Activated CD8-positive, alpha-beta memory T cell treated with anti-CD3 and anti-CD28 coated beads, Interleukin-2, amount 10 ng/mL, durations not matched to agents 7 days and 5 days (primary cell): ENCODE measurements at regions not wholly inside any gene's neighbourhood (a gene's known extent, or its start where the extent isn't known, plus 50 kb on each side); places are given as distances from the start of the nearest gene placed in this dataset.

ENCODE experiments used
- ATAC-seq: fragments of 150-1000 bp; cut with Tn5 transposase; one replicate; pipeline ENCODE4 v1.10.0; 2021; ENCODE audit warnings: moderate library complexity
- CTCF ChIA-PET: fragments of 350-600 bp; sonication (Branson Sonifier 250); formaldehyde crosslinking; loops from one replicate; lab custom pipeline; 2021; ENCODE audit warnings: antibody characterized with exemption; lab: Charles Lee
- DNase-seq: peaks from one replicate; pipeline ENCODE4 v3.0.0-alpha.2; 2020
- H3K27ac Mint-ChIP-seq: one replicate; pipeline ENCODE4 v1.8.0; 2021; ENCODE audit warnings: mild to moderate bottlenecking, mixed read lengths
- H3K27me3 Mint-ChIP-seq: one replicate; pipeline ENCODE4 v1.8.0; 2021; ENCODE audit warnings: mixed read lengths
- H3K36me3 Mint-ChIP-seq: one replicate; pipeline ENCODE4 v1.8.0; 2021; ENCODE audit warnings: mild to moderate bottlenecking, mixed read lengths
- H3K4me1 Mint-ChIP-seq: one replicate; pipeline ENCODE4 v1.8.0; 2021; ENCODE audit warnings: mixed read lengths
- H3K4me3 Mint-ChIP-seq: one replicate; pipeline ENCODE4 v1.8.0; 2021; ENCODE audit warnings: mild to moderate bottlenecking, moderate library complexity, mixed read lengths
- H3K9me3 Mint-ChIP-seq: one replicate; pipeline ENCODE4 v1.8.0; 2022; ENCODE audit warnings: low read depth, mixed read lengths

DNA sequence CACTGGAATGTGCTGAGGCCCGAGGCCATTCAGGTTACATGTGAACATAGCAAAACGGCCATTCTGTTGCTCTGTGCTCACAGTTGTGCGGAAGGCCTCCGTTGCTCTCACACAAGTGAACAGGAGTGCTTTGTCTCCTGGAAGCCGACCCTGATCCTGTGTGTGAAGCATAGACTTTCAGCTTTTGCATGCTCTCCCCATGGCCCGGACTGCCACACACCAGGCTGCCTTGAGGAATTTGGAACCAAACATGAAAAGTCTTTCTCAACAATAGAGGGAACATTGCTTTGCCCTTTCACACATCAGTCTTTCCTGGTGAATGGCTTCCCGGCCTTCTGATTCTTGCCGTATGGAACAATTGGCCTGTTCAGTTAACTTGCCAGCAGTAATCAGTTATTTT lies 154.8 kb upstream of the LRIG1 start:
- no peaks in the 10 kb centered on the region for H3K9me3 Mint-ChIP-seq
- H3K27me3 Mint-ChIP-seq, result peaks cover 5% of the 10 kb centered on the region
- H3K4me3 Mint-ChIP-seq, result no peak overlapping the region
- CTCF ChIA-PET, result no interaction called here
- ATAC-seq, result no peak
- no peaks in the 10 kb centered on the region for H3K36me3 Mint-ChIP-seq
- no peak for DNase-seq
- no peaks in the 10 kb centered on the region for H3K4me1 Mint-ChIP-seq
- H3K27ac Mint-ChIP-seq, result no peak overlapping the region

DNA sequence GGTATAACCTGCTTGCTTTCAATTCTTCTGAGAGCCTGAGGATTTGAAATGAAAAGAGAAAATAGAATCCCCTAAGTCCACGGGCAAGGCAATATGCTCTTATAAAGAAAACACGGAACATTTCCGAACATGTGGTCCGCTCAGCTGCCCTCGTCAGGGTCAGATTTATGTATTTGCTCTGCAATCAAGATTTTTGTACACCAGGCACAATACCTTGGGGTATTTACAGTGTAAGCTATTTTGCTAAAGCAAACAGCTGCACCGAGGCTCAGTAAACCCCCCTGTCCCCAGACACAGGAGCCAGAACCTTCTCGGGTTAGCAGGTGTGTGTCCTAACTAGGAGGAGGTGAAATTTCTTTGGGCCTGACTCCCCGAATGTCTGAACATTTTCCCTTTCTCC lies 155.8 kb upstream of the LRIG1 start:
- Mint-ChIP-seq H3K27me3 (peaks cover 5% of the 10 kb centered on the region), H3K36me3 (no peaks in the 10 kb centered on the region), H3K4me1 (no peaks in the 10 kb centered on the region), H3K4me3 (no peak overlapping the region), H3K9me3 (no peaks in the 10 kb centered on the region), H3K27ac (no peak overlapping the region)
- ATAC-seq (no peak), DNase-seq (no peak)
- CTCF ChIA-PET, result no interaction called here

DNA sequence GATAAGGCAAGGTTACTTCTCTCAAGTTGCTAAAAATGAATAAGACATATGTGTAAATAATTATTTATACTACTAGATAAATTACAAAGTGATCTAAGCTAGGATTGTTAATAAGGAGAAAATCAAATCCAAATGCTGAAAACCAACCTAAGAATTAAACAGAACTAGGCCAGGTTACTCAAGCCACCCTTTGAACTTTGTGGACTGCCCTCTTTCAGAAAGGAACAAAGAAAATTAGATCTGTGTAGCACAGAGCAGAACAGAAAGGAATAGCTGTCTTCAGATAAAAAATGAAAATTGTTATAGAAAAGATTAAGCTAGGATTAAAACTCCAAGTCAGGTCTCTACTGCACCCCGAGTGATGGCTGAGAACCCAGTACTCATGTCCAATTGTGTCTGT lies 158.2 kb upstream of the LRIG1 start:
- no peak overlapping the region for H3K27ac Mint-ChIP-seq
- CTCF ChIA-PET, result interaction anchor here (0.6 kb wide), 1 partner anchor 21 kb away, joined by 3 read pairs; no protein-coding TSS in a partner anchor

DNA sequence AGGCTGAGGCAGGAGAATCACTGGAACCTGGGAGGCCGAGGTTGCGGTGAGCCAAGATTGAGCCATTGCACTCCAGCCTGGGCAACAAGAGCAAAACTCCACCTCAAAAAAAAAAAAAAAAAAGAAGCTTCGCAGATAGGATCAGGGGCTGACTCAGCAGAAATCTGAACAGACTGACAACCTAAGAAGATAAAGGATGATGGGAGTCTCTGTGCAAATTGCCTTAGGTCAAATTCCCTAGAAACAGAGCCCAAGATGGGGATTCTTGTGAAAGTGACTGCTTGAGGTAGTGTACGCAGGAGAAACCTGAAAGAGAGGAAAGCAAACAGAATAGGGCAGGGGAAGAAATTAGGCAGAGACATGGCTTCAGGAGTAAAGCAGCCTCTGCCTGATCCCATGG lies 160.8 kb upstream of the LRIG1 start:
- H3K4me3 Mint-ChIP-seq, result no peak overlapping the region

More for the DNA sequence above, 158.2 kb upstream of the LRIG1 start:
- ATAC-seq, result no peak
- H3K4me3 Mint-ChIP-seq, result no peak overlapping the region
- no peak for DNase-seq
- no peaks in the 10 kb centered on the region for H3K36me3 Mint-ChIP-seq
- no peaks in the 10 kb centered on the region for H3K9me3 Mint-ChIP-seq
- H3K4me1 Mint-ChIP-seq, result no peaks in the 10 kb centered on the region
- H3K27me3 Mint-ChIP-seq, result peaks cover 6% of the 10 kb centered on the region

DNA sequence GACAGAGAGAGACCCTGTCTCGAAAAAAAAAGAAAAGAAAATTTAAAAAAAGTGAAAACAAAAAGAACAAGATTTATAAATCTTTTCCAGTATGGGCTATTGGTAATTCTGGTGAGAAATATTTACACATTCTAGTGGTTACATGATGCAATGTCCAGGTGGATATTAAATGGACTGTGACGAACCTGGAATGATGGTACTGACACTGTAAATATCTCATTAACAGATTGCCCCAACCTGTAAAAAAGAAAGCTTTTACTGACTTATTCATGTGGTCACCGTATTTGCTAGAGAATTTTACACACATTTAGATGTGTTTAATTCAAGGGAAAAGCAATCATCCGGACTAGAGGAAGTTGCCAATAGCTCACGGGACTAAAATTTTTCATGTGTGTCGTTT lies 162.1 kb upstream of the LRIG1 start:
- ATAC-seq (no peak), DNase-seq (no peak)
- H3K4me1 Mint-ChIP-seq, result no peaks in the 10 kb centered on the region
- H3K36me3 Mint-ChIP-seq, result no peaks in the 10 kb centered on the region
- H3K9me3 Mint-ChIP-seq, result no peaks in the 10 kb centered on the region
- H3K4me3 Mint-ChIP-seq, result no peak overlapping the region
- peaks cover 6% of the 10 kb centered on the region for H3K27me3 Mint-ChIP-seq
- H3K27ac Mint-ChIP-seq, result no peak overlapping the region
- CTCF ChIA-PET, result no interaction called here

More for the DNA sequence above, 160.8 kb upstream of the LRIG1 start:
- Mint-ChIP-seq H3K4me1 (no peaks in the 10 kb centered on the region), H3K9me3 (no peaks in the 10 kb centered on the region), H3K27me3 (peaks cover 9% of the 10 kb centered on the region), H3K36me3 (no peaks in the 10 kb centered on the region), H3K27ac (no peak overlapping the region)
- CTCF ChIA-PET, result no interaction called here
- DNase-seq, result no peak
- no peak for ATAC-seq

DNA sequence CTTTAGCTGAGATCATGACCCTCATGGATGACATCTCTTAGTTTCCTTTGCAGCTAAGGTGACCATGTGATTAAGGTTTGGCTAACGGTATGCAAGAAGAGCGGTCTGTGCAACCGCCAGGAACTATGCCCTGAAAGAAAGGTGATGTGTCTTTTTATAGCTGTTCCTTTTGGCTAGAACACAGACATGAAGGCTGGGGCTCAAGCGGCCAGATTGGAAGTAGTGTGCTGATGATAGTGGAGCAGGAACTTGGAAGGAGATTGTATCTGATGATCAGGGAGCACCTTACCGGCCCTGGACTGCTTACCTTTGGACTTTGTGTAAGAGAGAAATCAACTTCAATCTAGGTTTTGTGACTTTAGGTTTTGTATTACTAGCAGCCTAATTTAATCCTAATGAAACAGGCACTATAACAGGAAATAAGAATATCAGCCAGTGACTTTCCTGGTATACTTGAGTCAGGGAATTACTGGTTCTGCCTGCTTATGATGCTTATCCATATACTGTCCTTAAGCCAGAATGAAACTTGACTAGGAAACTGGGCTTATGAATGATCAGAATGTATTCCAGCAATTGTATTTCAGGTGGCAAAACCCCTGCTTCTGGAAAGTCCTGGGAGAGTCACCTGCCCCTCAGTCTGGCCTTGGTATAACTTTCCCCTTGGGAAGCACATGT lies 164.3 kb upstream of the LRIG1 start:
- Mint-ChIP-seq H3K27ac (no peak overlapping the region), H3K27me3 (peaks cover 4% of the 10 kb centered on the region), H3K4me3 (no peak overlapping the region), H3K9me3 (no peaks in the 10 kb centered on the region), H3K4me1 (no peaks in the 10 kb centered on the region), H3K36me3 (no peaks in the 10 kb centered on the region)
- CTCF ChIA-PET, result no interaction called here
- ATAC-seq (no peak), DNase-seq (no peak)

DNA sequence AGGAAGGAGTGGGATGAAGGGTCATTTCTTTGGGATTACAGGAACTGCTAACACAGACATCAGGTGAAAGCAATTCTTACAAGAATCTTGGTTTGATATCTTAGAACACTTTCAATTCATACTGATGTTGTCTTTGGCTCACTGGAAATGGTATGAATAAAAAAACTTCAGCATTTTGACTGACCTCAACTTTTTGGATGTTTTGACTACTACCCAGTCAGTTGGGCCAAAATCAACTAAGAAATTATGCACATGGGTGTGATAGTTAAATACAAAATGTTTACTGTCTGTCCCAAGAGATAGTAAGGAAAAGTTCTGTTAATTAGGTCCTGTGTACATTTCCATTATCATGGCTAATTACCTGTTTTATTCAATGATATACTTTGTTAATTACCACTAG lies 165.5 kb upstream of the LRIG1 start:
- H3K9me3 Mint-ChIP-seq, result no peaks in the 10 kb centered on the region
- no peaks in the 10 kb centered on the region for H3K36me3 Mint-ChIP-seq
- DNase-seq (no peak), ATAC-seq (no peak)
- CTCF ChIA-PET, result no interaction called here
- no peaks in the 10 kb centered on the region for H3K4me1 Mint-ChIP-seq
- H3K27ac Mint-ChIP-seq, result no peak overlapping the region
- H3K4me3 Mint-ChIP-seq, result no peak overlapping the region
- H3K27me3 Mint-ChIP-seq, result peaks cover 4% of the 10 kb centered on the region

DNA sequence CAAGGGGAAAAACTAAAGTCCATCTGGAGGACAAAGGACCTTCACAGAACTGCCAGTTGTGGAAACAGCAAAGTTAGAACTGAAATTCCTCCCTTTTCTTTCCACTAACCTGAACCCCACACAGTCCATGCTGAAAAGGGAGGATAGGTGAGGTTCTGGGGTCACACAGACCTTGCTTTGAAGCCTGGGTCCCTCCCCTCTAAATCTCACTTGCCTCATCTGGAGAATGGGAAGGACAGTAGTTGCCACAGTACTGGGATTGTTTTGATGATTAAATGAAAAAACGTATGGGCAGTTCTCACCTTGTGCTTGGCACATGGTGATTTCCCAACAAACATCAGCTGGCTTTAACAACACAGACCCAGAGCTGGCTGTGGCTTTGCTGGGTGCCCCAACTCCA lies 166.4 kb upstream of the LRIG1 start:
- no peaks in the 10 kb centered on the region for H3K36me3 Mint-ChIP-seq
- H3K4me1 Mint-ChIP-seq, result no peaks in the 10 kb centered on the region
- no peaks in the 10 kb centered on the region for H3K9me3 Mint-ChIP-seq
- ATAC-seq, result no peak
- DNase-seq, result no peak
- H3K27me3 Mint-ChIP-seq, result peaks cover 5% of the 10 kb centered on the region
- no peak overlapping the region for H3K4me3 Mint-ChIP-seq
- H3K27ac Mint-ChIP-seq, result no peak overlapping the region
- CTCF ChIA-PET, result no interaction called here

DNA sequence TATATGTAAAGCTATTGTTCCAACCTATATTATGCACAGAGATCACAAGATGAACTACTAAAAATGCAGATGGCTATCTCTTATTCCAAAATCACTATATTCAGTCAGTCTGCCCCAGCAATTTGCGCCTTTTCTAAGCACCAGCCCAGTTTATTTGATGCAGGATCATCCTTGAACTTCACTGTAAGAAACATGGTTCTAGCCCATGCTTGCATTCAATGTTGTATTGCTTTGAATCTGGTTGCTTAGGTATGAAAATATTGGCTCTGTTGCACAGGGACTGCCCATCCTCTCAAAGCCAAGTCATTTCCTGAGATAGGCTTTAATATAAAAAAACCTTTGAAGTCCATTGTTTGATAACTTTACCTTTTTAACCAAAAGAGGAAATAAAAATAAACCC lies 170.5 kb upstream of the LRIG1 start:
- CTCF ChIA-PET, result no interaction called here
- Mint-ChIP-seq H3K27me3 (peaks cover 3% of the 10 kb centered on the region), H3K9me3 (no peaks in the 10 kb centered on the region), H3K4me1 (no peaks in the 10 kb centered on the region), H3K27ac (no peak overlapping the region), H3K36me3 (no peaks in the 10 kb centered on the region), H3K4me3 (no peak overlapping the region)
- DNase-seq (no peak), ATAC-seq (no peak)

DNA sequence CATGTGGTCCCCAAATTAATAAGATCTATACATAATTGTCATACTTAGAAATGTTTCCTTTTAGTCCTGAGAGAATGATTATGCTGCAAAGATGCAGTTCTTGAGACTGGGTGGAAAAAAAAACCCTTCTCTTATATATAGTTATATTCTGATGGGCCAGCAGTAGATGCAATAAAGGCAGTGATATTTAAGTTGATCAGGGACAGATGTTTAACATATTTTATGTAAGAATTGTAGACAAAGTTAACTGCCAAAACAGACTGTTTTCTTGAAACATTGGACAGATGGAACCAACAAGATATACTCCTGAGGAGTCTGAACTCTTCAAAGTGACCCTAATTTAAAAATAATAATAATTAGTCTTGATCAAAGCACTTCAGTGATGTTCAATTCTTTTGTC lies 172.0 kb upstream of the LRIG1 start:
- no peaks in the 10 kb centered on the region for H3K36me3 Mint-ChIP-seq
- H3K4me3 Mint-ChIP-seq, result no peak overlapping the region
- CTCF ChIA-PET, result no interaction called here
- no peak overlapping the region for H3K27ac Mint-ChIP-seq
- no peaks in the 10 kb centered on the region for H3K4me1 Mint-ChIP-seq
- DNase-seq (no peak), ATAC-seq (no peak)
- no peaks in the 10 kb centered on the region for H3K9me3 Mint-ChIP-seq
- H3K27me3 Mint-ChIP-seq, result peaks cover 11% of the 10 kb centered on the region

DNA sequence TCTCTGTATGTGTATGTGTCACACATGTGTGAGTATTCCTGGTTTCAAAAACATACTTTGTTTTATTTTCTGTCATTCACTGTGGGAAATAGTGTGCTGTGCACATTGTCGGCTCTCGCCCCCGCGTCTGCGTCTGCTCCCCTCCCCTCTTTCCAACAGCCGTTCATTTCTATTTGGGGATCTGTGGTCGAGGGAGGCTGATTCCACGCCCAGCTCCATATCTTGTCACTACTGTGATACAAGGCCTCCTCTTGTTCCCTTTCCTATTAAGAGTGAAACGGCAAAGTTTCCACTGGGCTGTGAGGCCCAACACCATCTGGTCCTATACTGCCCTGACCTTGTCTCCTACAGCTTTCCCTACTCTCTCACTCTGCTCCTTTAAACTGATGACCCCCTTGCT lies 172.5 kb upstream of the LRIG1 start:
- Mint-ChIP-seq H3K27me3 (peaks cover 11% of the 10 kb centered on the region), H3K9me3 (no peaks in the 10 kb centered on the region), H3K4me3 (no peak overlapping the region), H3K36me3 (no peaks in the 10 kb centered on the region), H3K4me1 (no peaks in the 10 kb centered on the region), H3K27ac (no peak overlapping the region)
- ATAC-seq, result no peak
- no peak for DNase-seq
- CTCF ChIA-PET, result no interaction called here

DNA sequence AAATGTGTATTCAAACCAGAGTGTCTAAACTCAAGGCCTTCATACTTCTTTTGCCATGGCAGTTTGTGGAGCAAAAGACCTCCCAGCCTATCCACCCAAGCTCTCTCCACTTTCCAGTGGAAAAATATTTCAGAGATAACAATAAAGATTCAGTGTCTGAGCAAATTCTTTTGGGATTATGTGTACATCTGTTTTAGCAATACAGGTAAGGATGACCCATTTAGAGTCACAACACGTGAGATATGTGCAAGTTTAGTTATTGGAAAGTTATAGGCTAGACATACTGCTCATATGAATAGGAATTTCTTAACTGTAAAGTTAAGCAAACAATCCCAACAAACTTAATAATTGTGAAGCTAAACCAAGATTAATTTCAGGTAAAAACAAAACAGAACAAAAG lies 174.5 kb upstream of the LRIG1 start:
- CTCF ChIA-PET, result no interaction called here
- H3K27ac Mint-ChIP-seq, result no peak overlapping the region
- no peaks in the 10 kb centered on the region for H3K36me3 Mint-ChIP-seq

DNA sequence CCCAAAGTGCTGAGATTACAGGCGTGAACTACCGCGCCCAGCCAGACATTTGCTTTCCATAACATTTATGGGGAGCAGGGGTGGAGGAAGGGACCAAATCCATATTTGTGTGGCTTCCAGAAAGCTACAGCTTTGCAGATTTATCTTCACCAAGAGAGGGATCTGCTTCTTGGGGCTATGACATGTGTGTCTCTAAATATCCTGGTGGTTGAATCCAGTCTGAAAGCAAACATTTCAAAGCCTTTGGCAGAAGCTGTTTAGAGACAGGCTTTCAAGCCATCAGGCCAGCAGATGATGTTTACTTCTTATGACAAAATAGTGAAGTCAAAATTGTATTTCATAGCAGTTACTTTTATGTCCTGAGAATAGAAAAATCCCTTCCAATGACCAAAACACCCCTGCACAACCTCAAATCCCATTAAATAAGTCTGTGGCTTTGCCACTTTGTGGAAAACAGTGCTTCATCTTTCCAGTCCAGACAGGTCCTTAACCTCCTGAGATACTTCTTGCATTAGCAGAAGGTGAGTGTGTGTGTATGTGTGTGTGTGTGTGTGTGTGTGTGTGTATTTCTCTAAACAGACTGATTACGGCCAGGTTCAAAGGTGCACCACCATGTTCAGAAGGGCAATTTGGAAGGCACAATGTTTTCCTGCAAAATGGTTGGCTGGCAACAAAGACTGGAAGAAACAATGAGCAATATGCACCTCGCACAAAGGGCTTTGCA lies 191.4 kb upstream of the LRIG1 start:
- H3K4me1 Mint-ChIP-seq, result no peaks in the 10 kb centered on the region
- H3K27ac Mint-ChIP-seq, result no peak overlapping the region
- no peak for DNase-seq
- no peak for ATAC-seq
- H3K27me3 Mint-ChIP-seq, result no peaks in the 10 kb centered on the region
- H3K36me3 Mint-ChIP-seq, result no peaks in the 10 kb centered on the region
- H3K9me3 Mint-ChIP-seq, result no peaks in the 10 kb centered on the region
- no peak overlapping the region for H3K4me3 Mint-ChIP-seq
- CTCF ChIA-PET, result no interaction called here

More for the DNA sequence above, 174.5 kb upstream of the LRIG1 start:
- no peaks in the 10 kb centered on the region for H3K4me1 Mint-ChIP-seq
- peaks cover 17% of the 10 kb centered on the region for H3K27me3 Mint-ChIP-seq
- no peak for ATAC-seq
- no peak for DNase-seq
- no peaks in the 10 kb centered on the region for H3K9me3 Mint-ChIP-seq
- no peak overlapping the region for H3K4me3 Mint-ChIP-seq

DNA sequence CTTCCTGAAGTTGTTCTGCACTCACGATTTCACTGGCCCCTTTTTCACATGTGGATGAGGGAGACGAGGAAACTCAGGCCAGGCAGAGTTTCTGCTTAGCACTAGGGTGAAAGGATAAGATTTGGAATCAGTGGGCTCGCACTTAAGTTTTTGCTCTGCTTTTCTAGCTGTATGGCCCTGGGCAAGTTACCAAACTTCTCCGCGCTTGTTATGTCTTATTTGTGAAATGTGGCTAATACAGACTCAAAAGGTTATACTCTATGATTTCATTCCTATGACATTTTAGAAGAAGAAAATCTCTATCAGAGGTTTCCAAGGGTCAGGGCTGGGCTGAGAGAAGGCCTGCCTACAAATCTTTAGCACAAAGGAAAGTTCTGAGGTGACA lies 191.9 kb upstream of the LRIG1 start:
- H3K27ac Mint-ChIP-seq, result no peak overlapping the region
- H3K36me3 Mint-ChIP-seq, result no peaks in the 10 kb centered on the region
- no peak overlapping the region for H3K4me3 Mint-ChIP-seq
- no peaks in the 10 kb centered on the region for H3K27me3 Mint-ChIP-seq
- ATAC-seq, result no peak
- no peaks in the 10 kb centered on the region for H3K9me3 Mint-ChIP-seq
- no peaks in the 10 kb centered on the region for H3K4me1 Mint-ChIP-seq
- DNase-seq, result no peak
- CTCF ChIA-PET, result no interaction called here
